HG02885 (cell line): ENCODE measurements at regions not wholly inside any gene's neighbourhood (a gene's known extent, or its start where the extent isn't known, plus 50 kb on each side); places are given as distances from the start of the nearest gene placed in this dataset.

Source experiments
- ATAC-seq: cut with Tn5 transposase; IDR thresholded peaks from one replicate; pipeline ENCODE4 v1.9.1; 2021; ENCODE audit warnings: mild to moderate bottlenecking; ENCODE audit not compliant: unreplicated experiment, poor library complexity

DNA sequence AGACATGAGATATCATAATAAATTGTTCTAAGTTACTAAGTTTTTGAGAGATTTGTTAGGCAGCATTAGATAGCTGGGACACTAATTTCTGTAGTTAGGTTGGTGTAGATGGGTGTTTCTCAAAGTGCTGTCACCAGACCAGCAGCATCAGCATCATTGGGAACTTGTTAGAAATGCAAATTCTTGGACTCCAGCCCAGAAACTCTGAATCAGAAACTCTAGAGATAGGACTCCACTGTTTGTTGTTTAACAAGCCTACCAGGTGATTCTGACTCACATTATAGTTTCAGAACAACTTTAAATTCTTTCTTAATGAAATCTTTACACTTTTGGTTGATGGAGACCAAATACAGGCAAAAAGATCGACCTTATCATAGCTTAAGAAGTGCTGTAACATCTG is 173.7 kb downstream of the PABPC4L start:
- ATAC-seq, result no peak

DNA sequence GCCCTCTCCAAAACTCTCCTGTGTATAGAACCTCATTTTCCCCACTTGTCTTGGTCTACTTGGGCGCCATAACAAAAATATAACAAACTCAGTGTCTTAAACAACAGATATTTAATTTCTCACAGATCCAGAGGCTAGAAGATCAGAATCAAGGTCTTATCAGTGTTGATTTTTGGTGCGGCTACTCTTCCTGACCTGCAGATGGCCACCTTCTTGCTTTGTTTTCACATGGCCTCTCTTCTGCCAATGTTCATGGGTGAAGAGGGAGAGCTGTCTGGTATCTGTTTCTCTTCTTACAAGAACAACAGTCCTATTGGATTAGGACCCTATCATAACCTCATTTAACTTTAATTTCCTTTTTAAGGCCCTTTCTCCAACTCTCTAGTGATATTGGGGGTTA is 177.3 kb downstream of the PABPC4L start:
- no peak for ATAC-seq

DNA sequence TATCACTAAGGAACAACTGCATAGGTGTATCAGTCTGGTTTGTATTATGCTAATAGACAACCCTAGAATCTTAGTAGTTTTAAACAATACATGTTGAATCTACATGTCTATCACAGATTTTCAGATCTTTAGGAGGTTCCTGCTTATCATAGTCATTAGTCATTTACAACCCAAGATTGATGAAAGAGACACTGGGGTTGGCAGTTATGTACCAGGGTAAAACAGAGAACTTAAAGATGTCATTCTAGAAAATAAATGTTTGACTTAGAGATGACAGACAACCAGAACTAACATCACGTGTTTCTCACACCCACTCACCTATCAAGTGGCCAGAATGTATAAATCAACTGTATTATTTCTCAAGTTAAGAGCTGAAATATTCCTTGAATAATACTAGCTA is 181.9 kb downstream of the PABPC4L start:
- ATAC-seq, result no peak

DNA sequence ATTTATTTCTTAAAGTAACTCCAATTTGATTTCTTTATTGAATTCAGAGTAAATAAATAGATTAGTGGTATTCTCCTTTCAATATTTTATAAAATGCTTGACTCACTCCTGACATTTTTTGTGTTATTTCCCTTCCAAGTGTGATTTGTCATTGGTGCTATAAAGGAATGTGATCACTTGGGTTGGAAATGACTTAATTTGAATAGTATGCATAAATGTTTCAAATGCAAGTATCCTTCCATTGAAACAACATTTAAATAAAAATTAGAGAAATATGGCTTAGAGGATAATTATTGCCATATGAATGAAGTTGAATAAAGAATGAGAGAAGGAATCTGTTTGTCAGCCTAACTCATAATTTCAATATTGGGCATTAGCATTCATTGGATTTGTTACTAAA is 182.7 kb downstream of the PABPC4L start:
- no peak for ATAC-seq

DNA sequence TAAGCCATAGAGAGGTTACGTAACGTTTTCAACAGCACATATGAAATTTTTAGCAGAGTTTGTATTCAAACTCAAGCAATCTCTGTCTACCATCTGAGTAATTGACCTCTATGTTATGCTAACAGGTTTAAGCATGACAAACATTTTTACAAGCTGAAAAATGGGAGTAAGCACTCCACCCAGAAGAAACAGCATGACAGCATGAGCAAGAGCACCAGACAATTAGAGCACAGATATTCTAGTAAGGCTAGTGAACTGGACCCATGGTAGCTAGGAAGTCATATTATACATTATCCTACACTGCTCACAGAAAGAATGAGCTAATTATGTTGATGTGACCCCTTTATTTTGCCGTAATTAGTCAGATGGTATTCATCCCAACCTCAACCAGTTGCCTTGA is 200.5 kb downstream of the PABPC4L start:
- ATAC-seq, result no peak

DNA sequence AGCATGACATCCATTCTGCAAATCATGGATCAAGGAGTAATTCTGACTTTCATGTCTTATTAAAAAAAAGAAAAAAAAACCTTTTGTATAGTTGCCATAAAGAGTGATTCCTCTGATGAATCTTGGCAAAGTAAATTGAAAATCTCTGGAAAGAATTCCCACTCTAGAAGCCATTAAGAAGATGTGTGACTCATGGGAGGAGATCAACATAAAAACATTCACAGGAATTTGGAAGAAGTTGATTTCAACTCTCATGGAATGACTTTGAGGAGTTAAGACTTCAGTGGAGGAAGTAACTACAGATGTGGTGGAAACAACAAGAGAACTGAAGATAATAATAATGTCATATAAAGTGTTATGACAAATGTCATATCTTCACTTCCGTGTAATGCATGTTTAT is 204.2 kb downstream of the PABPC4L start:
- ATAC-seq, result no peak

DNA sequence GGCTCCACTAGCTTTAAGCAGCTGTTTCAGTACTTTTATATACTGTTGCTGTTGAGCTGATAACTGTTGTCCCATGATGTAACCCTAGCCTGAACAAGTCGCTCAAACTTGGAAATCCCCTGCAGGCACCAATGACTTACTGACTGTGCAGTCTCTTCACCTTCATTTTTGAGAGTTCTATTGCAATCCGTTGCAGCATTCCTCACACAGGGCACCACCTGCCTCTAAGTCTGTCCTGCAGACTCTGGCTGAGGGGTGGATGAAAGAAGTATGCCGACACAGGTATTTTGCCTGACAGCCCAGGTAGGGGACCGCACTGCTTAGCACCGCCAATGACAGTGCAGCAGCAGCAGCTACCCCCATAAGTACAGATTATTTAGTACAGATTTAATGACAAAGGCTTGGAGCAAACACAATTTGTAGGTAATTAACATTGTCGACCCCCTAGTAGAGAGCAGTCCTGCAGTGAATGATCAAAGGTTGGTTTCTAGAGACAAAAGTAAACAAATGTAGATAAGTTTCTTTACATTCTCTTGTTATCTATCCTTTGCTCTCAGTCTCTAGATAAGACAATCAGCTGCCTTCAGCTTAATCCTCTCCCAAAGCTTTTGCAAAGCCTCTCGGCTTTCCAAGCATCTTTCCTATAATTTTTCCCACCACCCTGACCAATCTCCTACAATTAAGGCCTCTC is 205.0 kb downstream of the PABPC4L start:
- no peak for ATAC-seq

DNA sequence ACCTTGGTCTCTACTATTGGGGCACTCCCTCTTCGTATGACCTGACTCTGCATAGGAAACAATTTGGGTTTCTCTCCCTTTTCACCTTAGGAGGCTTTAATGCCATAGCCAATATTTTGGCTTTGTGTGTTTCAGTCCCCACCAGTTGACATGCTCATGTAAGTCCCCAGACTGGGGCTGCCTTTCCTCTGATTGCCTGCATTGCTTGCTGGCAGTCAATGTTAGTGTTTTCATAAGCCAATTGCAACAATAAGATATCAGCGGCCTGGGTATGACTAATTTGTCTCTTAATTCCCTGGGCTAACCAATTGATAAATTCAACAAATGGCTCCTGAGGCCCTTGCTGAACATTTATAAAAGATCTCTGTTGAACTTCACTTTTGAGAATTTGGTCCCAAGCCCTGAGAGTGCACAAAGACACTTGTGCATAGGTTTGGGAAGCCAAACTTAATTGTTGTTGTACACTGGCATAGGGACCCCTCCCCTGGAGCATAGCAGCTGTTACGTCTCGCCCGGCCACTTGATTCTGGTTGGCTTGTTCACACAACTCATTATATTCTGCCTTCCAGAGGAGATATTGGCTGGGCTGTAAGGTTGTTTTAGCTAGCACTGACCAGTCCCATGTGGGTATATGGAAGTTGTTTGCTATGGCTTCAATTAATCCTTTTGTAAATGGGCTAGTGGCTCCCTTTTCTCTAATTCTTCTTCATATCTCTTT is 206.2 kb downstream of the PABPC4L start:
- no peak for ATAC-seq

DNA sequence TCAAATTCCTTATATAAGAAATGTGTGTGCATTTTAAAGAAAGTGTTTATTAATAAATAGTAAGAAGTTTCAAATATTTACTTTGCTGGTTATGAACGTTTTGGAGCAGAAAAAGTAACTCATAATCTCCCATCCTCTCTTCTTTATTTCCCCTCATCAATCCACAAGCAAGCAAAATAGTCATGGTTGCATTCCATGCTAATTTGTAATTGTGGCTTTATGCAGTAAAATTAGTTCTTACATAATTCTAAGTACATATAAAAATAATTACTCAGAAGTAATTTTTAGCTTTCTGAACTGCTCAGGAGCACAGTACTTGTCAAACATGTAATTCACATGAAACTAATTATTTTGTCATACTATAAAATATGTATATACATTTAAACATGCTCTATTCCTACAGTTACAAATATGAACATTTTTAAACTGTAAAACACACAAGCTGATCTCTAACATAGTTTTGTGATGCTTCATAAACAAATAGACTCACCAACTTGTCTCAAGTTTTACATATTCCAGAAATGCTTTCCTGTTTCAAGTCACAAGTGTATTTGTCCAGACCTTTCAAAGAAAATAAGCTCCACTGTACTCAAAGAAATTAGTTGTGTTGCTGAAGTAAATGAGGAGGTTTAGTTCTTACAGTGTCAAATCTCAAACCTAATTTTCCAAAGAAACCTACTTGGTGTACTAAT is 218.9 kb downstream of the PABPC4L start:
- ATAC-seq, result no peak

DNA sequence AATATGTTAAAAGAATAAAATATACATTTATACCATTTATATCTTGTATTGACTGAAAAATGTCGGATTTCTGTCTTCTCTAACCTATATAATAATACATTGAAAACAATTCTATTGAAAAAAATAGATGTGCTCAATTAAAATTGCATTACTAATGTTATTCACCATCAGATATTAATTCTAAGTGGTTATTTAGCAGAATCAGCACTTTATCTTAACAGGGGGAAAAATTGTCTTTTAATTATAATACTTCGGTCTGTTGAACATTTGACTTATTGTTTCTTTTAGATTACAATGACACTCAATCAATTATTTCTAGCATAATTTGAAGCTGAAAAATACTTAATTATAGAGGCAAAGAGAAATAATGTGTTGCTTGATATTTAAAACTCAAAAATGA is 220.3 kb downstream of the PABPC4L start:
- no peak for ATAC-seq

DNA sequence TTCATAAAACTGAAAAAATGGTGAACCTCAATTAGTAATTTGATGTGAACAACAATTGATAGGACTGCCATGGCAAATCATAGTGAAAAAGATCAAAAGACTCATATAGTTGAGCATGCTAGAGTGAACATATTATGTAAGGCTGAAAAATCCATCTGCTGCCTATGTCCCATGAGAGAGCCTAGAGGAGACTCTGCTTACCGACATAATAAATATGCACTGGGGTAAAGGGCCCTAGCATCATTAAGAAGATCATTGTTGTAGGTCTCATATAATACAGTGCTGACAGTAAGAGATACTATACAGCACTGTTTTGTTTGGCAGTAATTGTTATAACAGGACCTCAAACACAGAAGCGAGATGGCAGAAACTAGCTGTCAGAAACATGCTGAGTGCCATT is 229.0 kb downstream of the PABPC4L start:
- ATAC-seq, result no peak

DNA sequence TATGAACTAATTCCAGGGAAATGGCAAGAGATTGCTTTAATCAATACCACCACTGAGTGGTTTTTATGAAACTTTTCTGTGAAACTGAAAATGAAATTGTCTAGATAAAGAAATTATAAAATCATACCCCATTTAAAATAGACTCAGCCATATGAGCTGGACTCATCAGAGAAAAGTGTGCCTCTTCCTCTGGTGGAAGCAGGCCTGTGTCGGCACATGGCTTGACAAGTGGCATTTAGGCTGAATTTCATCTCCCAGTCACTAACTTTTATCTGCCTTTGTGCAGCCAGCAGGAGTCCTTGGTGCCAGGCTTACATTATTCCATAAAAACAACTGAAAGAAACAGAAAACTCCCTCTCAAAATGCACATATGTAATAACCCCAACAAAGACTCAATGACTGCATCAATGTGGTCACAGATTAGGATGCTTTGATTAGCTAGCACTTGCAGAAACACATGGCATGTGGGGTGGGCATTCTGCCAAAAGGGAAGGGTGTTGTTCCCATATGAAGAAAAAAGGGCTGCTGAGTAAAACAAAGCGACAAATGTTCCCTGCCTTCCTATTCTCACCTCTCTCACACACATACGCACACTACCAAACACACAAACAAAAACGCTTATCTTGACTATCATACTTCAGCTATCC is 232.3 kb downstream of the PABPC4L start:
- ATAC-seq, result no peak

DNA sequence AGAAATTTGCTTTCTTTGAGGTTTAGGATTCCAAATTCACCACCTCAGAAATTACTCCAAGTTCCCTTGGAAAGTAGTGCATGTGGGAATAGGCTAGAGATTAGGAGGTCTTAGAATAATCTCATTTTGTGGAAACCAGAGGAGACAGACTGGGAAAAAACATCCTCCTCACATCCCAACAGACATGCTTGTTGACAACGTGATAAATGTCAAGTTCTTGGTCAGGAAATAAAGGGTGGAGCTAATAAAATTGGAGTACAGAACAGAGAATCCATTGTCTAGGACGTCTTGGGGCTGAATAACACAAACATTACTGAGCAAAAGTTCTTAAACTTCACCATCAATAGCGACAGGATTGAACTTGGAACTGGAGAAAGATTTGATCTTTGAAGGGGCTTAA is 233.4 kb downstream of the PABPC4L start:
- ATAC-seq, result no peak

DNA sequence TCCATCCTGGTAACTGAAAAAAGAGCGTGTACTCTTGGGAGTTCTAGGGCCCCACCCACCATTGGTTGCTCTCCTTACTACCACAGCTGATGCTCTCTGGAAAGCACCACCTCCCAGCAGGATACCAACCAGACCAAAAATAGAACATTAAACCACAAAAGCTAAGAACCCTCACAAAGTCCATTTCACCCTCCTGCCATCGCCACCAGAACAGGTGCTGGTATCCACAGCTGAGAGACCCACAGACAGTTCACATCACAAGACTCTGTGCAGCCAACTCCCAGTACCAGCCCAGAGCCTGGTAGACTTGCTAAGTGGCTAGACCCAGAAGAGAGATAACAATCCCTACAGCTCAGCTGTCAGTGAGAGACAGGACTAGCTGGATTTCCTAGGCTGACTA is 240.6 kb downstream of the PABPC4L start:
- ATAC-seq, result no peak

DNA sequence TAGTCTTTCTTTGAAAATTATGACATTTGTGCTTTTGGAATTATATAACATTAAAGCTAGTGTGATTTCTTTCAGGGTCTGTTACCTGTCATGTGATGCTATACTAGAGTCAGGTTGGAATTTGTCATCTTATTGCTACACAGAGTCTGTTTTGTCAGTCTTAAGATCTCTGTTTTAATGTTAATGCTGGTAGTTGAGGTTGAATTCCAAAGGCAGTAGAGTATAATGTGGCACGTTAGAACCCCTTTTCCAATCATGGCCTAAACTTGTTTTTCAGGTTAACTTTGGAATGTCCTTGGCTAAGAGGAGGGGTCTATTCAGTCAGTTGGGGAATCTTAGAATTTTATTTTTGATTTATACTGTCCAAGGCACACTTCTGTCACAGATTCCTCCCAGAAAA is 258.5 kb downstream of the PABPC4L start:
- no peak for ATAC-seq

DNA sequence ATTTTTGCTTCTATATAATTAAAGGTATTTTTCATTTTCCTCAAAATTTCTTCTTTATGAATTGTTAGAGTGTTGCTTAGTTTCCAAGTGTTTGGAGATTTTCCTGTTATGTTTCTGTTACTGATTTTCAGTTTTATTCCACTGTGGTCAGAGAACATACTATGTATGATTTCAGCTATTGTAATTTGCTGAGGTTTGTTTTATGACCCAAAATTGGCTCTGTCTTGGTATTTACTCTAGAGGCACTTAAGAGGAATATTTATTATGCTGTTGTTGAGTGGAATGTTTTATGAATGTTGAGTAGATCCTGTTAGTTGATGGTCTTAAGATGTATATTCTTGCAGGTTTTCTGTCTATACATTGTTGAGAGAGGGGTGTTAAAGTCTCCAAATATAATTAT is 263.5 kb downstream of the PABPC4L start:
- no peak for ATAC-seq

DNA sequence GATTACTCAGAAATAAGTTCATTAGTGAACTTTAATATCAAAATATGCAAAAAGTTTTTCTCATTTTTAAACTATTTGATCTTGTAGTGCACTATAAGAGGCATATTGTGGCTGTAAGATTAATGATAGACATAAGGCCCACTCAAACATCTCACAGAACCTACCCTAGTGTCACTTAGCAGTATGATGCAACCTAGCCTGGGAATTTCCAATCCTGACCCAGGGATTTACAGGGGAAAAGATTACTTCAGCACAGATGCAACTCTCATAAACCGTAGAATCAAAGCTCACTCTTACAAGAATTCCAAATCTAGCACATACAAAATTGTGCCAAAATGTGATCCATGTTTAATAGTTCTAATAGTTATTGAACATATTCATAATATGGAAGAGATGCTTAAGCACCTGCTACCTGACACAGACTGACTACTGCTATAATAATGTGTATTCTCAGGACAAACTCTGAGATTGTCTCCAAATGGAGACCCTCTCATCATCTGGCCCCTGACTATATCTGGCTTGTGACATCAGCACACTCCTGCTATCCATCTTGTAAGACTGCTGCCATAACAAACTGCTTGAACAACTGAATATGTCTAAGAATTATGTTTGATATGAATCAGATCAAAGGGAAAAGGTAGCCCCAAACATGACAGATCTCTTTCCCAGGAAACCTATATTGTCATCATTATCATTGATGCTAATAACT is 271.9 kb downstream of the PABPC4L start:
- ATAC-seq, result no peak

DNA sequence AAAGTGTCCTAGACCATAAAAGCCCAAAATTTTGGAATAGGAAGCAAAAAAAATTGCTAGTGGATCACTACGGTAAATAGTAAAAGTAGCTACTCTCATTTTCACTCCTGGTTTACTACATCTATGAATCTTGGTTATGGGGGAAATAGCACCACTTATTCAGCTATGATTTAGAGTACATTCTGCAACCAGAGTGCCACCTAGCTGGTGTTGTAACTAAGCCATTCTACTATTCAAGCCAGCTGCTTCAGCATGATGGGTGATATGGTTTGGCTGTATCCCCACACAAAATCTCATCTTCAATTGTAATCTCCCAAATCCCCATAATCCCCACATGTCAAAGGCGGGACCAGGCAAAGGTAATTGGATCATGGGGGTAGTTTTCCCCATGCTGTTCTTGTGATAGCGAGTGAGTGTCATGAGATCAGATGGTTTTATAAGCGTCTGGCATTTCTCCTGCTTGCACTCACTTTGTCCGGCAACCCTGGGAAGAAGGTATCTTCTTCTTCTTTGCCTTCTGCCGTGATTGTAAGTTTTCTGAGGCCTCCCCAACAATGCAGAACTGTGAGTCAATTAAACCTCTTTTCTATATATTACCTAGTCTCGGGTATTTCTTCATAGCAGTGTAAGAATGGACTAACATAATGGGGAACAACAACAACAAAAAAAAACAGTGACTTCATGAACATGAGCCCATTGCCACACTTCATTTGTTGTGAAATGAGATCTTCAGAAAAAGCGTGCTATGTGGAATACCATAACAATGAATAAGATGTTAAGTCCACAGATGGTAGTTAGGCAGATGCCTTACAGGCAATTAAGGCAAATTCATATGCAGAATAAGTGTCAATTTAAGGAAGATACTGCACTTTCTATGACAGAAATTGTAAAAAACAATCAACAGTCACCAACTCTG is 280.1 kb downstream of the PABPC4L start:
- no peak for ATAC-seq

DNA sequence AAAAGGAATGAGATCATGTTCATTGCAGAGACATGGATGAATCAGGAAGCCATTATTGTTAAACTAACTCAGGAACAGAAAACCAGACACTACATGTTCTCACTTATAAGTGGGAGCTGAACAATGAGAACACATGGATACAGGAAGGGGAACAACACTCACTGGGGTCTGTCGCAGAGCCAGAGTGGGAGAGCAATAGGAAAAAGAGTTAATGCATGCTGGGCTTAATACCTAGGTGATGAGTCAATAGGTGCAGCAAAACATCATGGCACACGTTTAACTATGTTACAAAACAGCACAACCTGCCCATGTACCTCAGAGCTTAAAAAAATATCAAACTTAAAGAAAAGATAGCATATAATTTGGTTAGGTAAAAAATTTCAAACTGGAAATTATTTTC is 281.4 kb downstream of the PABPC4L start:
- ATAC-seq, result no peak

DNA sequence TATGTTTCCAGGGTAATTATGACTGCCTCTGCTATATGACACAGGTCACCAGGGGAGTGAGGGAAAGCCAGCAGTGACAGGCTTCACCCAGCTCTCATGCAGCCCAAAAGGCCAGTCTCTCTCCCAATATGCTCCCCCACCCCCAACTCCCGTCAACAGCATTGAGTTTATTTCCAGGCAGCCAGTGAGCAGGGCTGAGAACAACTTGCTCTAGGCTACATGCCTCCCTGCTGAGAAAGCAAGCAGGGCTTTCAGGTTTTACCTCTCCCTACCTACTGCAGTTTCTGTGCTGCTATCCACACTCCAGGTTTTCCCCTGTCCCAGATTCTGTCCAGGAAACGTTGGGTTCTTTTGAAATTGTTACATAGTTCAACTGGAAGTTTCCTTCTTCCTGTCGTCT is 291.4 kb downstream of the PABPC4L start:
- no peak for ATAC-seq
